HuH-7 (cell line): ENCODE measurements at regions not wholly inside any gene's neighbourhood (a gene's known extent, or its start where the extent isn't known, plus 50 kb on each side); places are given as distances from the start of the nearest gene placed in this dataset.
"Not testable (repeated sequence)": the region's sequence is repeated elsewhere in the genome, so short reads cannot be mapped to it uniquely, and the experiment has no call there.

Experiments
- DNase-seq: peaks from one replicate; pipeline ENCODE4 v3.0.0; 2011; ENCODE audit warnings: low spot score

DNA sequence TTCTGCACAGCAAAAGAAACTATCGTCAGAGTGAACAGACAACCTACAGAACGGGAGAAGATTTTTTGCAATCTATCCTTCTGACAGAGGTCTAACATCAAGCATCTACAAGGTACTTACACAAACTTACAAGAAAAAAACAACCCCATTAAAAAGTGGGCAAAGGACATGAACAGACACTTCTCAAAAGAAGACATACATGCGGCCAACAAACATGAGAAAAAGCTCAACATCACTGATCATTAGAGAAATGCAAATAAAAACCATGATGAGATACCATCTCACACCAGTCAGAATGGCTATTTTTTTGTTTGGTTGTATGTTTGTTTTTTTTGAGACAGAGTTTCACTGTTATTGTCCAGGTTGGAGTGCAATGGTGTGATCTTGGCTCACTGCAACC is 131.5 kb upstream of the MED13 start:
- not testable (repeated sequence) for DNase-seq

DNA sequence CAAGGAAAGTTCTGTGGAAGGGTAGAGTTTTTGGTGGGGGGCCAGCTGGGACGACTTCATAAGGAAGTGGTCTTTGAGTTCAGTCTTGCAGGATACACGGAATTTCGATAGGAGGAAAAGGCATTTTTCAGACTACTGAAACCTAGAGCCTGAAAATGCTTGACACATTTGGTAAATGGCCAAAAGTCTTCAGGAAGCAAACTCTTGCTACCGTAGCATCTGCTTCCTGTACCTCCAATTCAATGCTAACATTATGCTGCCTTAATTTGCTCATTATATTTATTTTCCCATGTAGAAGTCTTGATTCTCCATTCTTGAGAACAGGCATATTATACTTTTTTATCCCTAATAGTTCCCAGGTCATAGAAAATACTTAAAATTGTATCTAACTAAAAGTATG is 129.3 kb upstream of the MED13 start:
- no peak for DNase-seq

DNA sequence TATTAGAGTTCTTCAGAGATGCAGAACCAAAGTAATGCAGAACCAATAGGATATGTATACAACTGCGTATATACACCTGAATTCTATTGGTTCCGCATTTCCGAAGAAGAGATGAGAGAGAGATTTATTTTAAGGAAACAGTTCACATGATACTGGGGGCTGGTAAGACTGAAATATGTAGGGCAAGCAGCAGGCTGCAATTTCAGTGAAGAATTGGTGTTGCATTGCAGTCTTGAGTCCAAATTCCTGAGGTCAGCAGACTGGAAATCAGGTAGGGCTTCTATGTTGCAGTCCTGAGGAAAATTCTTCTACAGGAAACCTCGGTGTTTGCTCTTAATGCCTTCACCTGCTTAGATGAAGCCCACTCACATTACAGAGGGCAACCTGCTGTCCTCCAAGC is 128.2 kb upstream of the MED13 start:
- no peak for DNase-seq

DNA sequence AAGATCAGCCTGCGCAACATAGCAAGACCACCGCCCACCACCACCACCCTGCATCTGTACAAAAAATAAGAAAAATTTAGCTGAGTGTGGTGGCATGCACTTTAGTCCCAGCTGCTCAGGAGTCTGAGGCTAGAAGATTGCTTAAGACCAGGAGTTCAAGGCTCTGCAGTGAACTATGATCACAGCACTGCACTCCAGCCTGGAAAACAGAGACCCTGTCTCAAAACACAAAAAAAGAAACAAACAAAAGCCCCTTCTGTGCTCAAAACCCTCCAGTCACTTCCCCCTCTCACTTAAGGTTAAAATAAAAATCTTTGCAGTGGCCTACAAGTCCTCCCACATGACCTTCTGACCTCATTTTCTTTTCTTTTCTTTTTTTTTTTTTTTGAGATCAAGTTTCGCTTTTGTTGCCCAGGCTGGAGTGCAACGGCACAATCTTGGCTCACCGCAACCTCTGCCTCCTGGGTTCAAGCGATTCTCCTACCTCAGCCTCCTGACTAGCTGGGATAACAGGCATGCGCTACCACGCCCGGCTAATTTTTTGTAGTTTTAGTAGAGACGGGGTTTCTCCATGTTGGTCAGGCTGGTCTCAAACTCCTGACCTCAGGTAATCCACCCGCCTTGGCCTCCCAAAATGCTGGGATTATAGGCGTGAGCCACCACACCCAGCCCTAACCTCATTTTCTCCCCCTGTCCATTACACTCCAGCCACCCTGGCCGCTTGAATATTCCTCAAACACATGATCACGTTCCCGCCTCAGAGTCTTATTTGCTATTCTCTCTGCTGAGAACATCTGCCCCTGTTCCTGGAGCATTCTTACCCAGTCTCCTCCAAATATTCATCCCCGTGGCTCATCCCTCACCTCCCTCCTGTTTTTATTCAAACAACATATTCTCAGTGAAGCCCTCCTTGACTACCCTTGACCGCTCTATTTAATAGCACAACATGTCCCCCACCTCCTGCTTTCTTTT is 126.6 kb upstream of the MED13 start:
- no peak for DNase-seq

DNA sequence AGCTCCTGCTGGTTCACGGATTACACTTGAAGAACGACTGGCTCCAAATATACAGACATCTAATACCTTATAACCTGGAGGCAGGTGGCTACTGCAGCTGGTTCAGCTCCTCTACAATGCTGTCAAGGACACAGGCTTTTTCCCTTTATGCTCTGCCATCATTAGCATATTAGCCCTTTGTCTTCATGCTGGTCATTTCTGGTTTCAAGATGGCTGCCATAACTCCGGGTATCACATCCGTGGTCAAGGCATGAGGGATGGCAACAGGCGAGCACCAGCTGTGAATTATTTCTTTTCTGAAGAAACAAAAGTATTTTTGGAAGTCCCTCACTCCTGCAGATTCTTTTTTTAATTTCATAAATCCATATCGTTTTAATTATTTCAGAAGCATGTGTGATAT is 124.3 kb upstream of the MED13 start:
- no peak for DNase-seq

DNA sequence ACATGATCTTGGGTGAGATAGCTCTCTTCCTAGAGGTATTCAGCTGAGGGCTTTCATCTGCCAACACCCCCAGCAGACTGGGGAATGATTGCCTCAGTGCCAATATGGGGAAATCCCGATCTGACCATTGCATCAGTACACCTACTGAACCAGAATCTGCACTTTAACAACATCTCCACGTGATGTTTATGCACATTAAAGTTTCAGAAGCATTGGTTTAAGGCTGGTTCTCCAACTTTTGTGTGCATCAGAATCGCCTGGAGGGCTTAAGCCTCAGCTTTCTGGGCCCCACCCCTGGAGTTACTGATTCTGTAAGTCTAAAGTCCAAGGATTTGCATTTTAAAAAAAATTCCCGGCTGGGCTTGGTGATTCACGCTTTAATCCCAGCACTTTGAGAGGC is 123.6 kb upstream of the MED13 start:
- peak; percentile 63 for DNase-seq

DNA sequence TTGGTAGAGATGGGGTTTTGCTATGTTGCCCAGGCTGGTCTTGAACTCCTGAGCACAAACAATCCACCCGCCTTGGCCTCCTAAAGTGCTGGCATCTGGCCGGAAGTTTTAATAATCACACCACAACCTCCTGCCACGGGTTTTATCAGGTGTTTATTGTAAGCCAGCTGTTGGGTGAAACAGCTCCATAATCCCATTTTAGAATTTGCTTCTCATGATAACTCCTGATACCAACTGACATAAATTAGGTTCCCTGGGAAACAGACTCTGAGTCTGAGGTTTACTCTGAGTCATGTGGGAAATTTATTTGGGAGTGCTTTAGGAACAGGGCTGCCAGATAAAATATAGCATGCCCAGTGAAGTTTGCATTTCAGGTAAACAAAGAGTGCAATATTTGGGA is 122.6 kb upstream of the MED13 start:
- no peak for DNase-seq

DNA sequence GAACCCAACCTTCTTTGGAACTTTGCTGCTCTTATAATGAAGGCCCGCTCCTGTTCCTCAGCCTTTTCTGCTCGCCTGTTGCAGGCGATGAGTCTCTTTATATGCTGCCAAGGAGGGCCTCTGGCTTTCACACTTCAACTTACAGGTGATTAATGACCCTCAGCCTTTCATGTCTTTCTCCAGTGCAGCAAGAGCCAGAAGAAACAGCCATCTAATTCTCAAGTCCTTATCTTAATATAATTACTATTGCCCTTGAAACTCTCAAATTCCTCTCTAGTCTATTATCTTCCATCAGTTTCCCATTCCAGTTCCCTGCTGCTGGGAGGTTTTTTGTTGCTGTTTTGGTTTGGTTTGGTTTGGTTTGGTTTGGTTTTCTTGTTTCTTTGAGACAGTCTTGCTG is 121.8 kb upstream of the MED13 start:
- DNase-seq: no peak

DNA sequence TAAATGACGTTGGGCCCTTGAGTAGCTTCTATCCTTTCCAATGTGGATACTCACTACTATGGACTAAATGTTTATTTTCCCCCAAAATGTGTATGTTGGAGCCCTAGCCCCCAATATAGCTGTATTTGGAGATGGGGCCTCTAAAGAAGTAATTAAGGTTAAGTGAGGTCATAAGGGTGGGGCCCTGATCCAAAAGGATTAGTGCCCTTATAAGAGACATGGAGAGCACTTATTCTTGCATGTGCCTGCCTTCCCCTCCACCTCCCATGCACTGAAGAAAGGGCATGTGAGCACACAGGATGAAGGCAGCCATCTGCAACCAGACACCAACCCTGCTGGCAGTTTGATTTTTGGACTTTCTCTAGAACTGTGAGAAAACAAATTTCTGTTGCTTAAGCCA is 115.7 kb upstream of the MED13 start:
- no peak for DNase-seq

DNA sequence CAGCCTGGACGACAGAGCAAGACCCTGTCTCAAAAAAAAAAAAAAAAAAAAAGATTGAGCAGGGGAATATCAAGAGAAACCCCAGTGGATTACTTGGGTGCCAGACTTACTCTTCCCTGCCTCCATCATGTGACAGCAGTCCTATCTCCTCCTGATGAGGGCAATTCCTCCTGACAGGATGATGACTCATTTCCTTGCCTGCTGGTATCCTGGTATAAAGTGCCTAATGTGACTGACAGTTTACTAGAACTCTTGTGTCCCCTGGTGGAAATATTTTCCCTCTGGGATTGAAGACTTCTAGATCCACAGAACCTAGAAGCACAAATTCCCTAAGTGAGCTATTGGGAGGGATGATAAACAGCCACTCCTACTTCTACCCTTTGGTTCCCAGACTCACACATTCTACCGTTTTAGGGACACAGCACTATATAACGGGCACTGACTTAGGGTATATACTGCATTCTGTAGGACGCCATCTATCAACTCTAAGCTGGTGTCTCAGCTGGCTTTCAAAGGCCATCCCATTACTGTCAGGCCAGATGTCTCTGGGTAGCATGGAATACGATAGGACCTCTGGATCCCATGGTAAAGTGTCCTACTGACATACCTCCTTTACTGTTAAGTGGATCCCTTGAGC is 114.6 kb upstream of the MED13 start:
- peak; percentile 22 for DNase-seq

DNA sequence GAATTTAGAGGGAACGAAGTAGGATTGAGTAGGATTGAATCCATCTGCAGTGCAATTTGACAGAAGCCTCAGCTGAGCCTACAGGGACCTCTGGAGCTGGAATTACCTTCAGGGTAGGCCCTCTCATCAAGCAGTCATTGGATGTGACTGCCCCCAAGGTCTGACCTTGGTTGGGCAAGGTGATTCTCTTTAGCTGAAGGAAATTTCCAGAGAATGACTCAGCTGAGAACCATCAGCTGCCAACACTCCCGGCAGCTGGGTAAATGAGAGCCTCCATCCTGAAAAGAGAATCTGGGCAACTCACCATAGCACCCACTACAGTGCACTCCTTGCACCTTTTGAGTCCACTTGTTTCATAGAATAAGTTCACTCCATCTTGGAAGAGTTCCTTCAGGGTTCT is 113.5 kb upstream of the MED13 start:
- DNase-seq: no peak

DNA sequence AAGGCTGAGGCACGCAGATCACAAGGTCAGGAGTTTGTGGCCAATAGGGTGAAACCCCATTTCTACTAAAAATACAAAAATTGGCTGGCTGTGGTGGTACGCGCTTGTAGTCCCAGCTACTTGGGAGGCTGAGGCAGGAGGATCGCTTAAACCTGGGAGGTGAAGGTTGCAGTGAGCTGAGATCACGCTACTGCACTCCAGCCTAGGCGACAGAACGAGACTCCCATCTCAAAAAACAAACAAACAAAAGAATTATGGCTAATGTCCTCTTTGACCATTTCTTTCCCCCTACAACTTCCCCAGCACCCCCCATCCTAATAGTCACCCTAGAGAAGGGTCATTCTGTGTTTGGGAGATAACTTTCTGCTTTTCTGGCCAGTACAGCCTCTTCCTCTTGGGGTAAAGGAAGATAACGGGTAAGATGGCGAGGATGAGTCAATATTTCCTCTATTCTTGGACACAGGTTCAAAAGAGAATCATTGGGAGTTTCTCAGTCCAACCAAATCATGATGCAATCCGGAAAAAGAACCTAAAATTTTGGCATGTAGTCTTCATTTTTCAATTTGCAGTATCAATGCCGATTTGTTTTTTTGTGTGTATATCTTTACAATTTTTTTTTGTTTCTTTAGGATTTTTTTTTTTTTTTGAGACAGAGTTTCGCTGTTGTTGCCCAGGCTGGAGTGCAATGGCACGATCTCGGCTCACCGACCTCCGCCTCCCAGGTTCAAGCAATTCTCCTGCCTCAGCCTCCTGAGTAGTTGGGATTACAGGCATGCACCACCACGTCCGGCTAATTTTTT is 107.6 kb upstream of the MED13 start:
- no peak for DNase-seq

DNA sequence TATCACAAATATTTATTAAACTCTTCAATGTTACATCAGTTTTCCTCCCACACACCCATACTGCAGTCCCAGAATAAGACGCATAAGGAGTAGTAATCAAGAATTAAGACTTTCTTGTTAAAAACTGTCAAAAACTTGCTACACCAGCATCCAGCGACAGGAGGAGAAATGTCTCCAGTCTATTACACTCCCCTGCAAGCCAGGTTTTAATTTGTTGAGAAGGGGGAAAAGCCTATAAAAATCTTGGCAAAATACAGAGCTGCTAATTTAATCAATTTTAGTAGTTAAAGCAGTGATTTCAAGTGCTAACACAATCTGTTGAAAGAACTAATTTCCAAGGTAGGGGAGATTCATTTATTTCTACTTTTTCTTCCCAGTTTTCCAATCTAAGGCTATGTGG is 102.0 kb upstream of the MED13 start:
- DNase-seq: no peak

DNA sequence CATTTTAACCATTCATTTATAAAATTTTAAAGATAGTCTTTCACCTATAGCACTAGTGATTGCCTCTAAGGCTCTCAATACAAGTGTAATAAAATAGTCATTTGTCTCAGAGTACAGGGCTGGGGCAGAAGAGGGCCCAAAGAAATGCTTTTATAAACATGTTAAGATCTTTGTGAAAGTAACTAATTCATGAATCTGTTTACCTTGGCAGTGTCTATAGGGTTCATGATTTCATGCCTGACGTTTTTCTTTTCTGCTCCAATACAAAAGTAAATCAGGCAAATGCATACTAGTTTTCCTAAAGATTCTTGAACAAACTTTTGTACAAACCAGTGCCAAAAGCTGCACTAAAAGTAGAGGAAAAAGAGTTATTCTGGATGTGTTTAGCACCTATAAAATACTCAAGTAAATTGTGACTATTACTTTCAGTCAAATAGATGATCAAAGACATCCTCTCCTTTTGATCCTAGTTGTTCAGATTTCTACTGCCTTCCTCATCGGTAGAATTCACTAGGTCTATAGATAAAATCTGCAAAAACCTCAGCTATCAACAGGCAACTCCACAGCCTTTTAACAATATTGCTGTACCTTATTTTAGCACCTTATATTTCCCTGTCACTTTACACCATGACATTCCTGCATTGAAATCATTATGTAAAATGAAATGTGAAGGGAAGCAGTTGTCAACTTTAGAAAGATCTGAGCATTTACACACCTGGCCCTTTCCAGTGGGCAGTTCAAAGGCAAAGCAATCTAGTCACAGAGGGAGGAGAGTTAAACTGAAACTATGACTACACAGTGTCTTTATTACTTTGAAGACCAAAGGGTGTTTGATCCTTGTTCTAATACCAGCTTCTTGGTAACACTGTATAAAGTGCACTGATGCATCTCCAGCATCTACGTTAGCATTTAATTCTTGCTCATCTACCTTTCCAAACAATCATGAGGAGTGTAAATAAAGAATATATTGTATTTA is 100.0 kb upstream of the MED13 start:
- DNase-seq: peak; percentile 30

DNA sequence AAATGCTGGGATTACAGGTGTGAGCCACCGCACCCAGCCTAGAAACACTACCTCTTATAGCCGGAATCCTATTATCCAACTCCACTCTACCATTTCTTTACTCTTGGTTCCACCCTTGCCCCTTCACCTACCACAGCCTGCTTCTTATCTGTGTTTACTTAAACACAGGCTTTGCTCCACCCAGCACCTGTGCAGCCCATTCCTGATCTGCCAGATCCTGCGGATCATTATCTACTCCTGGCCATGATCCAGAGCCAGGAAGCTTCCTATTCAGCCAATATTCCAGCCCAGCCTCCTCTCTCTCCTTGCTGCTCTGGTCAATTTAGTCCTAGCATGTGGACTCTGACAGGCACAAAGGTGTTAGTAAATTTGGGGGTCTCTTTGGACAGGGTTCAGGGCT is 98.8 kb upstream of the MED13 start:
- DNase-seq: peak; percentile 61

DNA sequence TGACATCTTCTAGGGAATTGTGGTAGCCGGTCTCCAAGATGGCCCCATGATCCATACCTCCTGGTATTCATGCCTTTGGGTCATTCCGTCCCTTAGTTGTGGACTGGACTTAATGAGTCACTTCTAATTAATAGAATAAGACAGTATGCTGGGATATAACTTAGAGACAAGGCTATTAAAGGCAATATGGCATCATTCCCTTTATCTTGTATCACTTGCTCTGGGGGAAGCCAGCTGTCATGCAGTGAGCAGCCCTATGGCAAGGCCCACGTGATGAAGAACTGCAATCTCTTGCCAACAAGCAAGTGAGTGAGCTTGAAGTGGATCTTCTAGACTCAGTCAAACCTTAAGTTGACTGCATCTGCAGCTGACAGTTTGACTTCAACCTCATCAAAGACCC is 97.8 kb upstream of the MED13 start:
- DNase-seq: no peak

DNA sequence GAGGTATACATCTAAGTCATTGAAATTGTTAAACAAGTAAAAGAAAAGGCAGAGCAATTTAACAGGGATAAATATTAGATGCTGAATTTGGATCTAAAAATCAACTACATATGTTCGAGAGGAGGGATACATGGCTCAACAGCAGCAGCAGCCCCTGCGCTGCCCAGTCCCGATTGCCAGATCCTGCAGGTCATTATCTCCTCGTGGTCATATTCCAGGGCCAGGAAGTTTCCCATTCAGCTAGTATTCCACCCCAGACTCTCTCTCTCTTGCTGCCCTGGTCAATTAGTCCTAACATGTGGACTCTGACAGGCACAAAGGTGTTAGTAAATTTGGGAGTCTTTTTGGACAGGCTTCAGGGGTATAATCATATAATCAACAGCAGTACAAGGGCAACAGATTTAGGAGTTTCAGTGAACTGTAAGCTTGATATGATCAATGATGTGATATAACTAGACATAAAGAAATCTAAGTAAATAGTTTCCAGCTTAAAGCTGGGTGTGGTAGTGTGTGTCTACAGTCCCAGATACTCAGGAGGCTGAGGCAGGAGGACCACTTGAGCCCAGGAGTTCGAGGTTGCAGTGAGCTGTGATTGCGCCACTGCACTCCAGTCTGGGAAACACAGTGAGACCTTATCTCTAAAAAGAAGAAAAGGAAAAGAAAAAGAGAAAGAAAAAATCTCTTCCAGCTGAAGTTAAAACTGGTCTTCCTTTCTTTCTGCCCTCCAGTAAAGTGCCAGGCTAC is 96.5 kb upstream of the MED13 start:
- DNase-seq: no peak

DNA sequence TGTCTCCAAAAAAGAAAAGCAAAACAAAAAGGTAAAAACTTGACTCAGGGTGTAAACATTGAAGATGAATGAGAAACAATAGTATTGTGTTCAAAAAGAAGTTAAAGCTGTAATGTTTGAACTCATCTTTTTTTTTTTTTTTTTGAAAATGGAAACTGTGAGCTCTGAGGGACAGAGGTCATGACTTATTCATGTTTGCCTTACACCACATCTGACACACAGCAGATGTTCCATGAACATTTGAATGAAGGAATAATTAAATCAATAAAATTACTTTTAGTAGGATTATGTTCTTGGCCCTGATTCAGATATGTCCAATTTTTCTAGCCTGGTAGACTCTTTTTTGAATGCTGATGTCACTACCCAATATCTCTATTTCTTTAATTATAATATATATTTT is 95.7 kb upstream of the MED13 start:
- DNase-seq: no peak

DNA sequence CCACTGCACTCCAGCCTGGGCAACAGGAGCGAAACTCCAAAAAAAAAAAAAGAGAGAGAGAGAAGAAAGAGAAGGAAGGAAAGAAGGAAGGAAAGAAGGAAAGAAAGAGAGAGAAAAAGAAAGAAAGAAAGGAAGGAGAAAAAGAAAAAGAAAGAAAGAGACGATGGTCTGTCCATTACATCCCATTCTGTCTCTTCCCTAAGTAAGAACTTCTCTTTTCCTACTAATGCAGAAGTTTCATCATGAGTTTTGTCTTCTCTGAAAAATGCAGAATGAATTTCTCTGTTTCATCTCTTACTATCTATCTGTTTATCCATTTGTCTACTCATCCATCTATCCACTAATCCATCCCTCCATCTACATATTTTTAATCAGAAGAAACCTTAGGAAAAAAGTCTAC is 94.9 kb upstream of the MED13 start:
- no peak for DNase-seq

DNA sequence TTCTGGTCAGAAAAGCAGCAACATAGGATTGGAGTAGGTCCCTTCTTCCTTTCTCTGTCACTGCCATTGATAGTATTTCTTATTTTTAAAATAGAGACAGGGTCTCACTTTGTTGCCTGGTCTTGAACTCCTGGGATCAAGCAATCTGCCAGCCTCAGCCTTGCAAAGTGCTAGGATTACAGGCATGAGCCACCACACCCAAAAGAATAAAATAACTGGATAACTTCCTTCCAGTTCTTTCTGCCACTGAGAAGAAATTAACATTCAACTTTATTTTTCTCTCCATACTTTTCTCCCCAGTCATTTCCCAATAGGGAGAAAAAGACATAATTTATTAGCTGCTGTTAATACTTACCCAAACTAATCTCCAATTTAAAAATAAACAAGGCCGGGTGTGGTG is 91.9 kb upstream of the MED13 start:
- DNase-seq: no peak

DNA sequence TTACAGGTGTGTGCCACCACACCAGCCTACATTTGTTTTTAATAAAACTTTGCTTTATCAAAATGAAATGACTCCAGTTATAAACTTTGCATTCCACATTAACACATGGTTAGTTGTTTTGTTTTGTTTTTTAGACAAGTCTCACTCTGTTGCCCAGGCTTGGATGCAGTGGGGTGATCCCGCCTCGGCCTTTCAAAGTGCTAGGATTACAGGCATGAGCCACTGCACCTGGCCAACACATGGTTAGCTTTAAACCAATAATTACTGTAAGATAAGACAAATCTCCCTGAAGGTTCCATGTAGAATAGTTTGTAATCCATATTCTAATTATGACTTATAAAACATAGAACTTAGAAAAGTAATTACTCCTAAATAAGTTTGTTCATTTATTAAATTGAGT is 89.8 kb upstream of the MED13 start:
- DNase-seq: no peak
